Thyroid gland (tissue), 4 donors: ENCODE measurements at regions not wholly inside any gene's neighbourhood (a gene's known extent, or its start where the extent isn't known, plus 50 kb on each side); places are given as distances from the start of the nearest gene placed in this dataset.
"Not testable (repeated sequence)": the region's sequence is repeated elsewhere in the genome, so short reads cannot be mapped to it uniquely, and the experiment has no call there.

Experiments
- DNase-seq, 2 donors: peaks; one replicate each; pipeline ENCODE4 v3.0.0-alpha.2; 2019
- H3K27ac ChIP-seq, 3 donors: fragments of 200-600 bp; sonication (generic); 1 replicate in 2 of 3; 2 replicates in 1 of 3; pipeline ENCODE4 v1.5.1; 2016 to 2019; ENCODE audit warnings: mild to moderate bottlenecking in 1 of 3, moderate library complexity in 1 of 3
- H3K27me3 ChIP-seq: fragments of 200-600 bp; sonication (generic); one replicate; pipeline ENCODE4 v1.5.1; 2019
- H3K36me3 ChIP-seq, 2 donors: fragments of 200-600 bp; sonication (generic); one replicate each; pipeline ENCODE4 v1.5.1; 2016 to 2019
- H3K4me1 ChIP-seq, 2 donors: fragments of 200-600 bp; sonication (generic); one replicate each; pipeline ENCODE4 v1.5.1; 2017 to 2019
- H3K4me3 ChIP-seq, 3 donors: fragments of 200-600 bp; sonication (generic); replicated peaks in 1 of 3; 1 replicate in 2 of 3; 2 replicates in 1 of 3; pipeline ENCODE4 v1.5.1; 2016; ENCODE audit warnings: mild to moderate bottlenecking in 1 of 3
- H3K9me3 ChIP-seq: fragments of 200-600 bp; sonication (generic); one replicate; pipeline ENCODE4 v1.5.1; 2017
- POLR2A ChIP-seq, 2 donors: fragments of 450-650 bp; IDR thresholded peaks; one replicate each; pipeline ENCODE4 v1.6.1; 2017; ENCODE audit warnings: antibody characterized with exemption in 2 of 2, mild to moderate bottlenecking in 2 of 2, moderate library complexity in 1 of 2
- WGBS, 2 donors: methylation state at CpG; one replicate each; pipeline ENCODE4 v1.1.5; 2017; 5-methylcytosine and 5-hydroxymethylcytosine counted together
- intact Hi-C: fragments of 100-400 bp; cut with DNase I; formaldehyde crosslinking; loops from one replicate; pipeline ENCODE4 v1.15.1; 2023
- TF ChIP-seq, protein P1 (sequence below), 6 experiments: fragments of 200-600 bp in 3 of 6; fragments of 450-650 bp in 3 of 6; sonication (generic) in 3 of 6; IDR thresholded peaks; one replicate each; pipeline ENCODE4 v1.5.1; 2016 to 2019; ENCODE audit warnings: antibody characterized with exemption in 6 of 6, mild to moderate bottlenecking in 2 of 6, inconsistent platforms in 1 of 6, moderate library complexity in 1 of 6

DNA sequence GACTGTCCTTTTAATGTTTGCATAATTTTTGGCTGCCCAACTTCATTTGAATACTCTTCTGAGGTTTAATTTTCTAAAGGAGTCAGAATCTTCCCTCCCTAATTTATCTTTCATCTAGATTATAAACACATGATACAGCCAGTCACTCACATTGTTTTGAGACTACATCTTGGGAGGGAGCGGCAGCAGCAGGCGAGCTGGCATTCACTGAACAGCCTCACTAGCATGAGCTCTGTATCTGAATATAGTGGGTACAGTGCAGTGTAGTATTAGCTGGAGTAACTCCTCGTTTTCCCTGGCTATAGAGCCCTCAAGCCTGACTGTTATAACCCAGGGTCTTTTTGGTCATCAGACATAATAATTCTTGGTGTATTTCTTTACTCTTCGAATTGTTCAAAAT lies 969.2 kb upstream of the COX7C start:
- Histone ChIP-seq H3K4me3 (no peak overlapping the region), H3K9me3 (no peaks in the 10 kb centered on the region), H3K27ac (no peak overlapping the region), H3K27me3 (no peaks in the 10 kb centered on the region), H3K36me3 (no peaks in the 10 kb centered on the region), H3K4me1 (no peaks in the 10 kb centered on the region)
- intact Hi-C loops = no loop called here
- 66 to 74% methylated on average over 4 of the region's 4 CpGs for WGBS, 2 donors
- no peak for DNase-seq
- no peak for TF ChIP-seq POLR2A (IDR thresholded peaks at IDR 0.05)
- TF ChIP-seq, protein P1, sequence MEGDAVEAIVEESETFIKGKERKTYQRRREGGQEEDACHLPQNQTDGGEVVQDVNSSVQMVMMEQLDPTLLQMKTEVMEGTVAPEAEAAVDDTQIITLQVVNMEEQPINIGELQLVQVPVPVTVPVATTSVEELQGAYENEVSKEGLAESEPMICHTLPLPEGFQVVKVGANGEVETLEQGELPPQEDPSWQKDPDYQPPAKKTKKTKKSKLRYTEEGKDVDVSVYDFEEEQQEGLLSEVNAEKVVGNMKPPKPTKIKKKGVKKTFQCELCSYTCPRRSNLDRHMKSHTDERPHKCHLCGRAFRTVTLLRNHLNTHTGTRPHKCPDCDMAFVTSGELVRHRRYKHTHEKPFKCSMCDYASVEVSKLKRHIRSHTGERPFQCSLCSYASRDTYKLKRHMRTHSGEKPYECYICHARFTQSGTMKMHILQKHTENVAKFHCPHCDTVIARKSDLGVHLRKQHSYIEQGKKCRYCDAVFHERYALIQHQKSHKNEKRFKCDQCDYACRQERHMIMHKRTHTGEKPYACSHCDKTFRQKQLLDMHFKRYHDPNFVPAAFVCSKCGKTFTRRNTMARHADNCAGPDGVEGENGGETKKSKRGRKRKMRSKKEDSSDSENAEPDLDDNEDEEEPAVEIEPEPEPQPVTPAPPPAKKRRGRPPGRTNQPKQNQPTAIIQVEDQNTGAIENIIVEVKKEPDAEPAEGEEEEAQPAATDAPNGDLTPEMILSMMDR (IDR thresholded peaks at IDR 0.05) = no peak

DNA sequence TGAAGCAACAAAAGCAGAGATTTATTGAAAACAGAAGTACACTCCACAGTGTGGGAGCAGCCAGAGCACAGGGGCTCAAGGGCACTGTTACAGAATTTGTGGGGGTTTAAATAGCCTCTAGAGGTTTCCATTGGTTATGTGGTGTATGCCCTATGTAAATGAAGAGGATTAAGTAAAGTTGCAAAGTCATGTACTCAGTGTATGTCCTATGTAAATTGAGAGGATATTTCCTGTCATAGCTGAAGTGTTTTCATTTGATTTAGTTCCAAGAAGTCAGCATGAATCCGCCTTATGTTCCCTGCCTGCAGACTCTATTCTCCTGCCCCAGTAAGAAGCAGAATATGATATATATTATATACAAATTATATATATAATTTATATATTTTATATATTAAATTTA lies 966.0 kb upstream of the COX7C start:
- WGBS, 2 donors = 88 to 94% methylated on average over 1 of the region's 1 CpG
- no peaks in the 10 kb centered on the region for H3K9me3 ChIP-seq
- DNase-seq = no peak
- H3K36me3 ChIP-seq = no peaks in the 10 kb centered on the region
- no peaks in the 10 kb centered on the region for H3K4me1 ChIP-seq
- no peaks in the 10 kb centered on the region for H3K27me3 ChIP-seq
- no peak overlapping the region for H3K27ac ChIP-seq
- intact Hi-C loops = no loop called here
- TF ChIP-seq, protein P1 (IDR thresholded peaks at IDR 0.05) = no peak
- no peak for TF ChIP-seq POLR2A (IDR thresholded peaks at IDR 0.05)
- H3K4me3 ChIP-seq = no peak overlapping the region

DNA sequence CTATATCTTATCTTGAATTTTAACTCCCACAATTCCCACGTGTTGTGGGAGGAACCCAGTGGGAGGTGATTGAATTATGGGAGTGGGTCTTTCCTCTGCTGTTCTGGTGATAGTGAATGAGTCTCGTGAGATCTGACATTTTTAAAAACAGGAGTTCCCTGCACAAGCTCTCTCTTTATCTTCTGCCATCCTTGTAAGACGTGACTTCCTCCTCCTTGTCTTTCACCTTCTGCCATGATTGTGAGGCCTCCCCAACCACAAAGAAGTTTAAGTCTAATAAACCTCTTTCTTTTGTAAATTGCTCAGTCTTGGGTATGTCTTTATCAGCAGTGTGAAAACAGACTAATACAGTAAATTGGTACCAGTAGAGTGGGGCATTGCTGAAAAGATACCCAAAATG lies 963.6 kb upstream of the COX7C start:
- H3K4me1 ChIP-seq, intact Hi-C loops, H3K36me3 ChIP-seq, H3K27me3 ChIP-seq, H3K9me3 ChIP-seq, H3K27ac ChIP-seq, DNase-seq, H3K4me3 ChIP-seq: not testable (repeated sequence)
- WGBS, 2 donors = 75 to 77% methylated on average over 3 of the region's 3 CpGs

DNA sequence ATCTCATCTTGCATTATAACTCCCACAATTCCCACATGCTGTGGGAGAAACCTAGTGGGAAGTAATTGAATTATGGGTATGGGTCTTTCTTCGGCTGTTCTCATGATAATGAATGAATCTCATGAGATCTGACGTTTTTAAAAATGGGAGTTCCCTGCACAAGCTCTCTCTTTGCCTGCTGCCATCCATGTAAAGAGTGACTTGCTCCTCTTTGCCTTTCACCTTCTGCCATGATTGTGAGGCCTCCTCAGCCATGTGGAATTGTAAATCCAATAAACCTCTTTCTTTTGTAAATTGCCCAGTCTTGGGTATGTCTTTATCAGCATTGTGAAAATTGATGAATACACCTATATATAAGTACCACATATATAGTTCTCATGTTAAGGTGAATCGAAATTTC lies 961.7 kb upstream of the COX7C start:
- 62 to 74% methylated on average over 3 of the region's 3 CpGs for WGBS, 2 donors
- intact Hi-C loops = no loop called here
- TF ChIP-seq POLR2A (IDR thresholded peaks at IDR 0.05) = no peak
- TF ChIP-seq, protein P1 (IDR thresholded peaks at IDR 0.05) = no peak
- Histone ChIP-seq H3K27me3 (no peaks in the 10 kb centered on the region), H3K36me3 (no peaks in the 10 kb centered on the region), H3K4me1 (no peaks in the 10 kb centered on the region), H3K4me3 (no peak overlapping the region), H3K27ac (no peak overlapping the region), H3K9me3 (no peaks in the 10 kb centered on the region)
- no peak for DNase-seq

DNA sequence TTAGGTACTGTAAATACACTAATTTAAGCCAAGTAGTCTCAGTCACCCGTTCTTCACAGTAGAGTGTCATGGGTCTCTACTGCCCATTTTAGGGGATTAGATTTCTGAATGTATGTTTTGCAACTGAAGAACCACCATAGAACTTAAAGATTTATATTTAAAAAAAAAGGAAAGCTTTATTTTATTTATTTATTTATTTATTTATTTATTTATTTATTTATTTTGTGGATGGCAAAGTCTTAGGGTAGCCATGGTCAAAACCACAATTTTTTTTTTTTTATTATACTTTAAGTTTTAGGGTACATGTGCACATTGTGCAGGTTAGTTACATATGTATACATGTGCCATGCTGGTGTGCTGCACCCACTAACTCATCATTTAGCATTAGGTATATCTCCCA lies 960.4 kb upstream of the COX7C start:
- WGBS, 2 donors = 91 to 93% methylated on average over 1 of the region's 1 CpG
- intact Hi-C loops, DNase-seq, H3K27me3 ChIP-seq, H3K4me1 ChIP-seq, H3K4me3 ChIP-seq, H3K27ac ChIP-seq, H3K36me3 ChIP-seq, H3K9me3 ChIP-seq: not testable (repeated sequence)

DNA sequence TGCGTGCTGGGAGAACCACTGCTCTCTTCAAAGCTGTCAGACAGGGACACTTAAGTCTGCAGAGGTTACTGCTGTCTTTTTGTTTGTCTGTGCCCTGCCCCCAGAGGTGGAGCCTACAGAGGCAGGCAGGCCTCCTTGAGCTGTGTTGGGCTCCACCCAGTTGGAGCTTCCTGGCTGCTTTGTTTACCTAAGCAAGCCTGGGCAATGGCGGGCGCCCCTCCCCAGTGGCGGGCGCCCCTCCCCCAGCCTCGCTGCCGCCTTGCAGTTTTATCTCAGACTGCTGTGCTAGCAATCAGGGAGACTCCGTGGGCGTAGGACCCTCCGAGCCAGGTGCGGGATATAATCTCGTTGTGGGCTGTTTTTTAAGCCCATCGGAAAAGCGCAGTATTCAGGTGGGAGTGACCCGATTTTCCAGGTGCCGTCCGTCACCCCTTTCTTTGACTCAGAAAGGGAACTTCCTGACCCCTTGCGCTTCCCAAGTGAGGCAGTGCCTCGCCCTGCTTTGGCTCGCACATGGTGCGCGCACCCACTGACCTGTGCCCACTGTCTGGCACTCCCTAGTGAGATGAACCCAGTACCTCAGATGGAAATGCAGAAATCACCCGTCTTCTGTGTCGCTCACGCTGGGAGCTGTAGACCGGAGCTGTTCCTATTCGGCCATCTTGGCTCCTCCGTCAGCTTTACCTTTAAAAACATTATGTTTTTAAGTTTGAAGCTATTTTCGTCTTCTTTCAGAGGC lies 954.6 kb upstream of the COX7C start:
- DNase-seq, intact Hi-C loops, H3K27me3 ChIP-seq, H3K9me3 ChIP-seq, H3K36me3 ChIP-seq, H3K4me3 ChIP-seq, H3K4me1 ChIP-seq, H3K27ac ChIP-seq: not testable (repeated sequence)
- 94 to 95% methylated on average over 19 to 22 of the region's 29 CpGs for WGBS, 2 donors

DNA sequence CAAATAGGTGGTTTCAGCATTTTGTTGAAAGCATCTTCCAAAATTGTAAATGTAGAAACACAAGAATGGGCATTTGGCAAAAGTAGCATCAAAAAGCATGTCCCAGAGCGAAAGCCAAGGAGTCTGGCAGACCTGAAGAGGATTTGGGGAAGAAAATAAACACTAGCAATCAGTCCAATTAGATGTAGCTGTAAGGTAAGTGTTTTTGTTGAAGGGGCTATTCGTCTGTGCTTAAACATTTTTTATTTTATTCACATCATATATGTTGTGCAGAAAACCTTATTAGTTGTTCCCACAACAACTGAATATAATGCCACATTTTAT lies 954.1 kb upstream of the COX7C start:
- Histone ChIP-seq H3K4me1 (no peaks in the 10 kb centered on the region), H3K27ac (no peak overlapping the region), H3K9me3 (no peaks in the 10 kb centered on the region), H3K36me3 (no peaks in the 10 kb centered on the region), H3K4me3 (no peak overlapping the region), H3K27me3 (no peaks in the 10 kb centered on the region)
- 76 to 78% methylated on average over 2 of the region's 2 CpGs for WGBS, 2 donors
- no peak for DNase-seq
- intact Hi-C loops = no loop called here
- no peak for TF ChIP-seq POLR2A (IDR thresholded peaks at IDR 0.05)
- TF ChIP-seq, protein P1 (IDR thresholded peaks at IDR 0.05) = no peak
